Keratinocyte (primary cell): ENCODE measurements at regions not wholly inside any gene's neighbourhood (a gene's known extent, or its start where the extent isn't known, plus 50 kb on each side); places are given as distances from the start of the nearest gene placed in this dataset.

Source experiments
- DNase-seq: peaks from one replicate; pipeline ENCODE4 v3.0.0-alpha.2; 2011; ENCODE audit warnings: low read depth, missing footprints, low spot score
- FAIRE-seq: peaks from 2 replicates; lab custom pipeline; 2011; peaks lifted over from hg19 to GRCh38; lab: Jason Lieb, UNC
- H2AFZ ChIP-seq: 2 replicates; pipeline ENCODE4 v1.6.0; 2012; ENCODE audit warnings: low read length, control low read depth, inconsistent platforms; ENCODE audit not compliant: control insufficient read depth
- H3K27ac ChIP-seq: 2 replicates; pipeline ENCODE4 v1.5.1; 2011; ENCODE audit warnings: low read length; ENCODE audit not compliant: control insufficient read depth, insufficient read depth
- H3K27me3 ChIP-seq: 3 replicates; pipeline ENCODE4 v1.6.0; 2011; ENCODE audit warnings: low read length; ENCODE audit not compliant: control insufficient read depth, insufficient read depth; ENCODE audit errors: extremely low read depth
- H3K36me3 ChIP-seq, 2 experiments: 2 replicates in 1 of 2; 3 replicates in 1 of 2; pipeline ENCODE4 v1.5.1; 2011; ENCODE audit warnings: low read length in 2 of 2, mild to moderate bottlenecking in 1 of 2; ENCODE audit not compliant: control insufficient read depth in 2 of 2, insufficient read depth in 2 of 2; ENCODE audit errors: extremely low read depth in 1 of 2
- H3K4me1 ChIP-seq: 3 replicates; pipeline ENCODE4 v1.5.1; 2011; ENCODE audit warnings: low read length; ENCODE audit not compliant: control insufficient read depth, insufficient read depth; ENCODE audit errors: extremely low read depth
- H3K4me2 ChIP-seq: 3 replicates; pipeline ENCODE4 v1.6.0; 2011; ENCODE audit warnings: low read depth, low read length; ENCODE audit not compliant: control insufficient read depth, insufficient read depth; ENCODE audit errors: extremely low read depth
- H3K4me3 ChIP-seq, 3 experiments: fragments of 200-600 bp in 1 of 3; sonication (generic) in 1 of 3; 2 replicates in 2 of 3; 3 replicates in 1 of 3; pipeline ENCODE4 v1.5.1; 2011 to 2016; ENCODE audit warnings: low read length in 3 of 3, mild to moderate bottlenecking in 3 of 3, control low read depth in 2 of 3, inconsistent platforms in 1 of 3, low read depth in 1 of 3, mixed read lengths in 1 of 3, mixed run types in 1 of 3, moderate library complexity in 1 of 3; ENCODE audit not compliant: control insufficient read depth in 2 of 3, insufficient read depth in 2 of 3; ENCODE audit errors: extremely low read depth in 1 of 3
- H3K79me2 ChIP-seq: 2 replicates; pipeline ENCODE4 v1.6.0; 2012; ENCODE audit warnings: low read length; ENCODE audit not compliant: control insufficient read depth, insufficient read depth
- H3K9ac ChIP-seq: 3 replicates; pipeline ENCODE4 v1.6.0; 2011; ENCODE audit warnings: low read length; ENCODE audit not compliant: control insufficient read depth, insufficient read depth; ENCODE audit errors: extremely low read depth
- H3K9me1 ChIP-seq: 3 replicates; pipeline ENCODE4 v1.6.0; 2011; ENCODE audit warnings: low read length; ENCODE audit not compliant: control insufficient read depth, insufficient read depth; ENCODE audit errors: extremely low read depth
- H3K9me3 ChIP-seq: 2 replicates; pipeline ENCODE4 v1.5.1; 2012; ENCODE audit warnings: low read depth, low read length; ENCODE audit not compliant: control insufficient read depth
- H4K20me1 ChIP-seq: 3 replicates; pipeline ENCODE4 v1.6.0; 2011; ENCODE audit warnings: low read length; ENCODE audit not compliant: control insufficient read depth, insufficient read depth; ENCODE audit errors: extremely low read depth
- CTCF ChIP-seq, 3 experiments: IDR thresholded peaks in 1 of 3; conservative IDR thresholded peaks in 1 of 3; optimal IDR thresholded peaks in 1 of 3; 2 replicates in 2 of 3; 3 replicates in 1 of 3; pipeline versions ENCODE3 to v1.5.1; 2011; ENCODE audit warnings: low read length in 3 of 3, mild to moderate bottlenecking in 3 of 3, moderate library complexity in 2 of 3, control low read depth in 1 of 3, inconsistent platforms in 1 of 3; ENCODE audit not compliant: insufficient read depth in 2 of 3; ENCODE audit errors: extremely low read depth in 1 of 3
- EZH2 ChIP-seq: IDR thresholded peaks from one replicate; pipeline ENCODE4 v1.6.1; 2012; ENCODE audit warnings: inconsistent platforms, mild to moderate bottlenecking, low read length, moderate library complexity
- dilution Hi-C: fragments of 300-500 bp; cut with MboI; formaldehyde crosslinking; loops from one replicate; pipeline ENCODE4 v1.7.0; 2020; ENCODE audit warnings: low sequenced_read_pairs; ENCODE audit not compliant: extremely low pct_ligation_motif_present

GRCh38 chr13:78100486-78100885 is 181.9 kb upstream of the EDNRB start:
- dilution Hi-C loops: no loop called here
- no peaks in the 10 kb centered on the region for H3K9me1 ChIP-seq
- FAIRE-seq (no peak), DNase-seq (no peak)
- no peak overlapping the region for H3K9ac ChIP-seq
- no peak overlapping the region for H2AFZ ChIP-seq
- no peaks in the 10 kb centered on the region for H3K9me3 ChIP-seq
- H3K4me2 ChIP-seq: no peak overlapping the region
- no peaks in the 10 kb centered on the region for H3K79me2 ChIP-seq
- H3K36me3 ChIP-seq: no peaks in the 10 kb centered on the region
- no peak overlapping the region for H3K4me3 ChIP-seq
- no peaks in the 10 kb centered on the region for H3K27me3 ChIP-seq
- no peaks in the 10 kb centered on the region for H3K4me1 ChIP-seq
- TF ChIP-seq EZH2 (no peak), CTCF (optimal IDR thresholded peaks at IDR 0.05 in 1 of 3, IDR thresholded peaks at IDR 0.05 in 1 of 3, conservative IDR thresholded peaks at IDR 0.05 in 1 of 3; ENCODE audit: extremely low read depth in 1 of 3, insufficient read depth in 2 of 3, low read length in 3 of 3) (no peak)
- no peak overlapping the region for H3K27ac ChIP-seq
- H4K20me1 ChIP-seq: no peaks in the 10 kb centered on the region

- no peak overlapping the region for H3K9ac ChIP-seq
- dilution Hi-C loops: loop anchor here (25.0 kb wide), 1 partner anchor 311 kb away; no protein-coding TSS in a partner anchor
- no peaks in the 10 kb centered on the region for H3K9me1 ChIP-seq
- H3K36me3 ChIP-seq: no peaks in the 10 kb centered on the region
- no peaks in the 10 kb centered on the region for H3K79me2 ChIP-seq
- no peak overlapping the region for H3K4me2 ChIP-seq
- H3K27ac ChIP-seq: no peak overlapping the region
- no peaks in the 10 kb centered on the region for H3K4me1 ChIP-seq
- no peak for TF ChIP-seq EZH2
- TF ChIP-seq CTCF (optimal IDR thresholded peaks at IDR 0.05 in 1 of 3, IDR thresholded peaks at IDR 0.05 in 1 of 3, conservative IDR thresholded peaks at IDR 0.05 in 1 of 3; ENCODE audit: extremely low read depth in 1 of 3, insufficient read depth in 2 of 3, low read length in 3 of 3): no peak
- no peaks in the 10 kb centered on the region for H3K9me3 ChIP-seq
- FAIRE-seq (no peak), DNase-seq (no peak)
- H3K27me3 ChIP-seq: no peaks in the 10 kb centered on the region
- H2AFZ ChIP-seq: no peak overlapping the region
- no peak overlapping the region for H3K4me3 ChIP-seq
- no peaks in the 10 kb centered on the region for H4K20me1 ChIP-seq
These were observed 179.6 kb upstream of the EDNRB start for GRCh38 chr13:78098249-78098648.
